ENCODE measurements at regions not wholly inside any gene's neighbourhood (a gene's known extent, or its start where the extent isn't known, plus 50 kb on each side); places are given as distances from the start of the nearest gene placed in this dataset.
"Not testable (repeated sequence)": the region's sequence is repeated elsewhere in the genome, so short reads cannot be mapped to it uniquely, and the experiment has no call there.

GRCh38 chr2:240239325-240239724, 98.9 kb upstream of the OTOS start:
- no peak for DNase-seq (ENCODE audit: low read depth in 1 of 2, low spot score in 1 of 2)

- no peak for DNase-seq (ENCODE audit: low read depth in 1 of 2, low spot score in 1 of 2)
Observed at GRCh38 chr2:240240017-240240734, 99.7 kb upstream of the OTOS start.

GRCh38 chr2:240240781-240241180, 100.3 kb upstream of the OTOS start:
- no peak for DNase-seq (ENCODE audit: low read depth in 1 of 2, low spot score in 1 of 2)

- DNase-seq (ENCODE audit: low read depth in 1 of 2, low spot score in 1 of 2): no peak
Observed at GRCh38 chr2:240241572-240241971, 101.1 kb upstream of the OTOS start.

- DNase-seq (ENCODE audit: low read depth in 1 of 2, low spot score in 1 of 2): not testable (repeated sequence)
Observed at GRCh38 chr2:240243049-240243448, 102.6 kb upstream of the OTOS start.

GRCh38 chr2:240244543-240244942, 104.1 kb upstream of the OTOS start:
- DNase-seq (ENCODE audit: low read depth in 1 of 2, low spot score in 1 of 2): no peak

GRCh38 chr2:240245184-240245583, 104.7 kb upstream of the OTOS start:
- DNase-seq (ENCODE audit: low read depth in 1 of 2, low spot score in 1 of 2): no peak

GRCh38 chr2:240245706-240246105, 105.2 kb upstream of the OTOS start:
- no peak for DNase-seq (ENCODE audit: low read depth in 1 of 2, low spot score in 1 of 2)

GRCh38 chr2:240246173-240246820, 105.8 kb upstream of the OTOS start:
- no peak for DNase-seq (ENCODE audit: low read depth in 1 of 2, low spot score in 1 of 2)

GRCh38 chr2:240247241-240247867, 106.9 kb upstream of the OTOS start:
- DNase-seq (ENCODE audit: low read depth in 1 of 2, low spot score in 1 of 2): no peak

- no peak for DNase-seq (ENCODE audit: low read depth in 1 of 2, low spot score in 1 of 2)
Observed at GRCh38 chr2:240247868-240248720, 107.6 kb upstream of the OTOS start.

- DNase-seq (ENCODE audit: low read depth in 1 of 2, low spot score in 1 of 2): no peak
Observed at GRCh38 chr2:240248721-240249422, 108.4 kb upstream of the OTOS start.

- DNase-seq (ENCODE audit: low read depth in 1 of 2, low spot score in 1 of 2): no peak
Observed at GRCh38 chr2:240249423-240250149, 109.1 kb upstream of the OTOS start.

GRCh38 chr2:240250150-240250984, 109.9 kb upstream of the OTOS start:
- no peak for DNase-seq (ENCODE audit: low read depth in 1 of 2, low spot score in 1 of 2)

- no peak for DNase-seq (ENCODE audit: low read depth in 1 of 2, low spot score in 1 of 2)
Observed at GRCh38 chr2:240250985-240251847, 110.8 kb upstream of the OTOS start.

- no peak for DNase-seq (ENCODE audit: low read depth in 1 of 2, low spot score in 1 of 2)
Observed at GRCh38 chr2:240251848-240252190, 111.4 kb upstream of the OTOS start.

GRCh38 chr2:240252191-240252871, 111.9 kb upstream of the OTOS start:
- no peak for DNase-seq (ENCODE audit: low read depth in 1 of 2, low spot score in 1 of 2)

Data from activated CD4-positive, alpha-beta T cell treated with anti-CD3 and anti-CD28 coated beads, Interleukin-2, amount 50 U/mL, for 24 hours (primary cell).